Aorta (tissue), 5 donors: ENCODE measurements at regions not wholly inside any gene's neighbourhood (a gene's known extent, or its start where the extent isn't known, plus 50 kb on each side); places are given as distances from the start of the nearest gene placed in this dataset.
"Not testable (repeated sequence)": the region's sequence is repeated elsewhere in the genome, so short reads cannot be mapped to it uniquely, and the experiment has no call there.

Experiments
- ATAC-seq: fragments of 200-7000 bp; cut with Tn5 transposase; one replicate; pipeline ENCODE4 v1.9.1; 2022; ENCODE audit warnings: moderate library complexity; ENCODE audit not compliant: low FRiP score
- DNase-seq, 2 donors: peaks; one replicate each; pipeline ENCODE4 v3.0.0-alpha.2; 2020
- H3K27ac ChIP-seq, 2 donors: one replicate each; pipeline ENCODE4 v1.5.1; 2013; ENCODE audit warnings: low read length in 2 of 2, mild to moderate bottlenecking in 2 of 2, moderate library complexity in 2 of 2, control low read depth in 1 of 2, inconsistent platforms in 1 of 2, low read depth in 1 of 2
- H3K27me3 ChIP-seq, 2 donors: one replicate each; pipeline ENCODE4 v1.6.1; 2013; ENCODE audit warnings: control low read depth in 1 of 2, low read length in 1 of 2, mild to moderate bottlenecking in 1 of 2, moderate library complexity in 1 of 2; ENCODE audit not compliant: insufficient read depth in 2 of 2, control insufficient read depth in 1 of 2
- H3K36me3 ChIP-seq, 2 donors: one replicate each; pipeline ENCODE4 v1.6.1; 2013; ENCODE audit warnings: control low read depth in 1 of 2, low read length in 1 of 2, mild to moderate bottlenecking in 1 of 2; ENCODE audit not compliant: insufficient read depth in 2 of 2, control insufficient read depth in 1 of 2
- H3K4me1 ChIP-seq, 2 donors: one replicate each; pipeline ENCODE4 v1.6.1; 2013; ENCODE audit warnings: low read length in 2 of 2, control low read depth in 1 of 2, mild to moderate bottlenecking in 1 of 2, moderate library complexity in 1 of 2; ENCODE audit not compliant: insufficient read depth in 2 of 2, control insufficient read depth in 1 of 2
- H3K4me3 ChIP-seq, 2 donors: one replicate each; pipeline ENCODE4 v1.5.1; 2013; ENCODE audit warnings: low read length in 2 of 2, control low read depth in 1 of 2, mild to moderate bottlenecking in 1 of 2
- H3K9me3 ChIP-seq: one replicate; pipeline ENCODE4 v1.6.1; 2013; ENCODE audit warnings: mild to moderate bottlenecking, low read length; ENCODE audit not compliant: control insufficient read depth
- WGBS, 2 donors: extraction: QIAGEN DNeasy Blood & Tissue Kit; methylation state at CpG; one replicate each; pipeline ENCODE4 v1.1.7; 2013; 5-methylcytosine and 5-hydroxymethylcytosine counted together
- intact Hi-C, 2 donors: fragments of 100-400 bp; cut with DNase I; formaldehyde crosslinking; loops; one replicate each; pipeline versions ENCODE4 v1.14.2 to v1.15.0; 2022
- donor health status: healthy with polysubstance abuse.
- donor health status: Bipolar disorder and iron deficiency.
- donor health status: DM: no; HTN: no; CAD: no.
- donor health status: DM: no; HTN: no; CAD: no.
- donor health status: DM: yes; HTN: yes; CAD: no.

DNA sequence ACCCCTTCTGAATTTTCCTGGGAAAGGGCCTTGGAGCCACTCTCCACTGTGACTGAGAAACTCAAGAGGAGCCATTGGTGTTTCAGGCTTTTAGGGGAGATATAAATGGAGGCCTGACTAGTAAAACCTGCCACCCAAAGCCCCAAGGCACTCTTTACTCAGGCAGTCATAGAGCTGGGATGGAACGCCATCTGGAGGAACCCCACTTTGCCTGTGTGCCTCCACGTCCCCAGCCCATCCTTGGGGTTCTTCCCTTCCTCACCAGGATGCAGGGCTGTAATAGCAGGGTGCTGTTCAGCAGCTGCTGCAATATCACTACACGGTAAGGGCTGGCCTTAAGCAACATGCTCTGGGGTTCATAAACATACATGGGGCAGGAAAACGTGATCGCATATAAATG is 232.6 kb downstream of the BAMBI start:
- no peak for DNase-seq
- H3K36me3 ChIP-seq, result no peaks in the 10 kb centered on the region
- 80% methylated on average over 5 of the region's 5 CpGs for WGBS, 2 donors
- intact Hi-C loops, result loop anchor here (2.0 to 10.0 kb wide), 4 partner anchors 72 to 235 kb away; partner anchors contain the start of gene BAMBI (in 1 of the 2)
- no peaks in the 10 kb centered on the region for H3K27me3 ChIP-seq
- no peak overlapping the region for H3K4me3 ChIP-seq
- no peaks in the 10 kb centered on the region for H3K9me3 ChIP-seq
- H3K27ac ChIP-seq, result peak overlapping the region; percentile 9 to 94
- H3K4me1 ChIP-seq, result peaks cover 3 to 18% of the 10 kb centered on the region in 2 donors
- ATAC-seq, result no peak

DNA sequence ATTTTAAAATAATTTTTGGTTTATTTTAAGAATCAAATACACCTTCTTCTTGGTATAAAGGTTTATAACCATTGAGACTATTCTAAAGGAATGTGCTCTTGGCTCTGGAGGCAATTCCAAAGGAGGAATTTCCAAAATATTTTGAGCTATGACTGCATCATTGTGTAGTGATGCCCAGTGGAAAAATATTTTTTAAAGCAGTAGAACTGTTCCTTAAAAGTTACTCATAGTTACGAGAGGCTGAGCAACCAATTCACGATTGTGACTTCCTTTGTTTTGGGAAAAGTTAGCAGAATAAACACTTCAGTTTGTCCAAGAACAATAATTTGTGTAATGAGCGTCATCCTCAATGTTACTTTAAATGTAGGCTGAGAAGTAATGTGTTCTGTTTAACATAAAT is 233.6 kb downstream of the BAMBI start:
- Histone ChIP-seq H3K4me3 (no peak overlapping the region), H3K9me3 (no peaks in the 10 kb centered on the region), H3K27me3 (no peaks in the 10 kb centered on the region), H3K27ac (peak overlapping the region in 1 of 2 donors; percentile 93), H3K36me3 (no peaks in the 10 kb centered on the region), H3K4me1 (peaks cover 1 to 15% of the 10 kb centered on the region in 2 donors)
- WGBS, 2 donors, result 2 to 8% methylated on average over 3 of the region's 3 CpGs
- ATAC-seq (peak; percentile 76), DNase-seq (no peak)
- intact Hi-C loops, result loop anchor here (2.0 to 5.0 kb wide), 3 partner anchors 71 to 230 kb away; no protein-coding TSS in a partner anchor

DNA sequence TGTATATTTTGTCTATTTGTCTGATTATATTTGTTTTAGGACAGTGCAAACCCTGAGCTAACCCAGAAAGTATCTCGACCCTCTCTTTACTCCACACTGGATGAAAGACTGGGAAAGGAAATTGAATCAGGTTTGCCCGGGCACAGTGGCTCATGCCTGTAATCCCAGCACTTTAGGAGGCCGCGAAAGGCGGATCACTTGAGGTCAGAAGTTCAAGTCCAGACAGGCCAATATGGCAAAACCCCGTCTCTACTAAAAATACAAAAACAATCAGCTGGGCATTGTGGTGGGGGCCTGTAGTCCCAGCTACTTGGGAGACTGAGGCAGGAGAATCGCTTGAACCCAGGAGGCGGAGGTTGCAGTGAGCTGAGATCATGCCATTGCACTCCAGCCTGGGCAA is 234.2 kb downstream of the BAMBI start:
- peak in 1 of 2 donors; percentile 72 for DNase-seq
- H3K4me3 ChIP-seq, H3K9me3 ChIP-seq, H3K27me3 ChIP-seq, H3K4me1 ChIP-seq, H3K36me3 ChIP-seq, ATAC-seq: not testable (repeated sequence)
- WGBS, 2 donors, result 34 to 39% methylated on average over 8 of the region's 8 CpGs
- intact Hi-C loops, result loop anchor here (2.0 to 5.0 kb wide), 3 partner anchors 71 to 231 kb away; no protein-coding TSS in a partner anchor
- H3K27ac ChIP-seq, result peak overlapping the region; percentile 93 to 97

DNA sequence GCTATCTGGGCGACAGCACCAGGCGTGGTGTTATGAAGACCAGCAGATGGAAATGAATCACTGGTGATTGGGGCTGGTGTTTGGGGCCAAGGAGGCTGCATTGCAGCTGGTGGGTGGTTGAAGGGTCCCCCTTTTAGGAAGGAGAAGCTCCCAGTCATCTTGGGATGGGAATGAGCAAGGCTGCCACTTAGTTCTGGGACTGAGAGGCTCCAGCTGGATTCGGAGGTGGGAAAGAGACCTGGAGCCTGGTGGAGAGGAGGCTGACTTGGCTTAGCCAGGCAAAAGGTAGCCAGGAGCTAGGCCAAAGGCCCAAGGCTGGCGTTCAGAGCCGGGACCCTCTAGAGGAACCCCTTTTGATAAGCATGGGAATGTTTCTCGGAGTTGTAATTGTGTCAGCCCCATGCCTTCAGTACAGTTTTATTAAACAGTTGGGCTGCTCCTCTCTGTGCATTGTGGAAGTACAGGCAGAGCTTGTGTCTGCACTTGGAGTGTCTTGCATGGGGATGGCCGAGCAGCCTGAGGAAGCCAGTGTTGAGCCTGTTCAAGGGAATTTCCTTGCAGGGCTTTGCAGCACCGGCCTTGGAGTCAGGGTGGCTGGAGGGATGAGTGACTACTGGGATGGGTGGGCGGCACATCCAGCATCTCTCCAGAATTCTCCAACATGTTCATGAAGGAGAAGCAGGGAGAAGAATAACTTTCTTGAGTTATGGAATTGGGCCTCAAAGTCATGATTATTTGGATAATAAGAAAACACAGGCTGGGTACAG is 234.9 kb downstream of the BAMBI start:
- 77% methylated on average over 9 of the region's 9 CpGs for WGBS, 2 donors
- ATAC-seq (no peak), DNase-seq (no peak)
- Histone ChIP-seq H3K4me3 (no peak overlapping the region), H3K9me3 (no peaks in the 10 kb centered on the region), H3K36me3 (no peaks in the 10 kb centered on the region), H3K4me1 (peaks cover 0 to 6% of the 10 kb centered on the region in 2 donors), H3K27ac (peak overlapping the region; percentile 4 to 87), H3K27me3 (no peaks in the 10 kb centered on the region)
- intact Hi-C loops, result loop anchor here (5.0 kb wide), 2 partner anchors 70 to 80 kb away; no protein-coding TSS in a partner anchor

DNA sequence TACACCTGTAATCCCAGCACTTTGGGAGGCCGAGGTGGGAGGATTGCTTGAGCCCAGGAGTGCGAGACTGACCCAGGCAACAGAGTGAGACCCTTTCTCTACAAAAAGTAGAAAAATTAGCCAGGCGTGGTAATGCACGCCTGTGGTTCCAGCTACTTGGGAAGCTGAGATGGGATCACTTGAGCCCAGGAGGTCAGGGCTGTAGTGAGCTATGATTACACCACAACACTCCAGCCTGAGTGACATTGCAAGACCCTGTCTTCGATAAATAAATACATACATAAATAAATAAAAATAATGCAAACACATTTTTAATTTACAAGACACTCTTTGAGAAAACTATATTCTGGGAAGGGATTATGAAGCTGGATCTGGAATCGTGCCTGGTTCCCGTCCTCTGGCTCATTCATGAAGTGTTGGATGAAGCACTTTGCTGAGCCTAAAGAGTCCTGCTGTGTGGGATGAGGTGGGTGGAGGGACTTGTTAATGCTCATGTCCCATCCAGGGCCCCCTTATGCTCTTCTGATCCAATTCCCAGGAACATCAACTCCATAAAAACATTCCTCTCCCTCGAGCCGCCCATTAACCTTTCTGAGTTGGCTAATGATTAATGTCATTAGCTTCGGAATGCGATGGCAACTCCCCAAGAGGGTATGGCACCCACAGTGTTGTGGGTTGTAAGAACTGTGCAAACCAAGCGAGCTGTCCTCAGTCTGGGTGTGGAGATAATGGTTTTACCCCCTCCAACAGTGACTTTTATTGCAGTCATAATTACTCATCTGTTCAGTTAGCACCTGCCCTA is 236.3 kb downstream of the BAMBI start:
- peaks cover 0 to 6% of the 10 kb centered on the region in 2 donors for H3K4me1 ChIP-seq
- no peaks in the 10 kb centered on the region for H3K36me3 ChIP-seq
- intact Hi-C loops, result loop anchor here (5.0 kb wide), 2 partner anchors 69 to 79 kb away; no protein-coding TSS in a partner anchor
- no peaks in the 10 kb centered on the region for H3K9me3 ChIP-seq
- H3K27ac ChIP-seq, result no peak overlapping the region
- no peak for ATAC-seq
- 80 to 86% methylated on average over 12 of the region's 12 CpGs for WGBS, 2 donors
- DNase-seq, result no peak
- H3K4me3 ChIP-seq, result no peak overlapping the region
- no peaks in the 10 kb centered on the region for H3K27me3 ChIP-seq

DNA sequence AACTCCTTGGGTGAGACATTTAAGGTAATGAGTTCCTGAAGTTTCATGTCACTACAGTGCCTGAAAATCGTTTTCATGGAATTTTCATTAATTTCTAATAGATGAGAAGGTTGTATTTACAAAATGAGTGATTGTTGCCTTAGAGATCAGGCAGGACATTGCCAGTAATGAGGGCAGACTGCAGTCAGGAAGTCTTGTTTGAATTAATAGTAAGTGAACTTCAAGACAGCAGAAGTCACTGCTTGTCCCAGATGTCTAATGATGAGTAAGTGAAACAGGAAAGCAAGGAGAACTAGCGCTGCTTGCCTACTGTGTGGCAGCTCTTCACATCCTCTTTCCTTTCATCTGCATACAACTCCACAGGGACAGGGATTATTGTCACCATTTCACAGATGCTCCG is 237.4 kb downstream of the BAMBI start:
- Histone ChIP-seq H3K27me3 (no peaks in the 10 kb centered on the region), H3K4me3 (no peak overlapping the region), H3K36me3 (no peaks in the 10 kb centered on the region), H3K4me1 (peaks cover 0 to 6% of the 10 kb centered on the region in 2 donors), H3K9me3 (no peaks in the 10 kb centered on the region), H3K27ac (no peak overlapping the region)
- ATAC-seq, result no peak
- DNase-seq, result no peak
- 76 to 84% methylated on average over 3 of the region's 3 CpGs for WGBS, 2 donors
- intact Hi-C loops, result loop anchor here (5.0 kb wide), 2 partner anchors 68 to 78 kb away; no protein-coding TSS in a partner anchor

DNA sequence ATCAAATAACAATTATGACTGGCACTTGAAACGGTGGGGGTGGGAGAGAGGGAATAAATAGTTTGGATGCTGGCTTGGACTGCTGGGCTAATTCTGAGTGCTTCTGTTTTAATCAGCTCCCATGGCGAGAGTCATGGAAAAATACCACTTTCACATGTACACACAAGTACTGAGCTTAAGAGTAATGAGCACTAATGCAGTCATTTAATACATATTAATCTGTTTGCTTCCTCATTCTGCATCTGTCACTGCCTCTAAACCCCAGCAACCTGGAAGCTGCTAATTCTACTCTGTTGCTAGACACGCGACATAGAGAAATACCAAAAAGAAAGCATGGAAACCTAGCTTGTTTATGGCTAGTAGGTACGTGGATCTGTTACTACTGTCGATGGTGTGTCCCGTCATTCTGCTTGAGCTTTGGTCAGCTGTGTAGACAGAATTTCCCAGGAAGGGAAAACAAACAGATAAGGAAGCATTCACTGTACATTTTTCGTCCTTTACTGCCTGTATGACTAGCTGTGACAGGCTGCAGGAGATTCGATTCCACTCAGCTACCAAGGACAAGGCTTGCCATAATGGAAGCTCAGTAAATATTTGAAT is 238.8 kb downstream of the BAMBI start:
- Histone ChIP-seq H3K9me3 (no peaks in the 10 kb centered on the region), H3K4me1 (no peaks in the 10 kb centered on the region), H3K27ac (no peak overlapping the region), H3K4me3 (no peak overlapping the region), H3K27me3 (no peaks in the 10 kb centered on the region), H3K36me3 (no peaks in the 10 kb centered on the region)
- ATAC-seq (no peak), DNase-seq (no peak)
- WGBS, 2 donors, result 92 to 93% methylated on average over 9 of the region's 9 CpGs
- intact Hi-C loops, result no loop called here

DNA sequence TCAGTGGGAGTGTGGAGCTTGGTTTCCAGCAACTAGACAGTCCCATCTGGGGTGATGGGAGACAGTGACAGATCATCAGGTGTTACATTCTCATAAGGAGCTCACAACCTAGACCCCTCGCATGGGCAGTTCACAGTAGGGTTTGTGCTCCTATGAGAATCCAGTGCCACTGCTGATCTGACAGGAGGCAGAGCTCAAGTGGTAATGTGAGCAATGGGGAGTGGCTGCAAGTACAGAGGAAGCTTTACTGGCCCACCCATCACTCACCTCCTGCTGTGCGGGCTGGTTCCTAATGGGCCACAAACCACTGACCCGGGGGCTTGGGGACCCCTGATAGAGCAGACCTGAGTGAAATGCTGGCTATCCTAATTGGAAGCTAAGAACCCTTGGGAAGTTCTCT is 242.8 kb downstream of the BAMBI start:
- Histone ChIP-seq H3K4me1 (no peaks in the 10 kb centered on the region), H3K27ac (no peak overlapping the region), H3K9me3 (no peaks in the 10 kb centered on the region), H3K27me3 (no peaks in the 10 kb centered on the region), H3K4me3 (no peak overlapping the region), H3K36me3 (no peaks in the 10 kb centered on the region)
- WGBS, 2 donors, result 92 to 93% methylated on average over 3 of the region's 3 CpGs
- intact Hi-C loops, result no loop called here
- DNase-seq (no peak), ATAC-seq (no peak)
